ENCODE measurements at regions not wholly inside any gene's neighbourhood (a gene's known extent, or its start where the extent isn't known, plus 50 kb on each side); places are given as distances from the start of the nearest gene placed in this dataset.

- in situ Hi-C loops (cut with MboI) (no loop called here), intact Hi-C loops (cut with micrococcal nuclease) (no loop called here)
- Histone ChIP-seq H4K20me1 (replicated peaks; ENCODE audit: control insufficient read depth, insufficient read depth, low read length) (no peaks in the 10 kb centered on the region), H2AFZ (ENCODE audit: low read depth, low read length) (no peak overlapping the region), H3K27ac (ENCODE audit: extremely low read depth, low read depth, low read length) (no peak overlapping the region), H3K79me2 (ENCODE audit: control insufficient read depth, insufficient read depth, low read length) (no peaks in the 10 kb centered on the region), H3K4me2 (ENCODE audit: insufficient read depth, low read length) (no peak overlapping the region), H3K9me3 (replicated peaks; ENCODE audit: control insufficient read depth, insufficient read depth, low read depth, low read length) (no peaks in the 10 kb centered on the region), H3K9me1 (ENCODE audit: control insufficient read depth, insufficient read depth, low read length) (no peaks in the 10 kb centered on the region), H3K36me3 (ENCODE audit: control insufficient read depth, insufficient read depth, low read length) (no peaks in the 10 kb centered on the region), H3K27me3 (ENCODE audit: control insufficient read depth in 2 of 2, insufficient read depth in 2 of 2, low read length in 2 of 2) (no peaks in the 10 kb centered on the region), H3K4me1 (replicated peaks in 1 of 2; ENCODE audit: control insufficient read depth in 2 of 2, insufficient read depth in 2 of 2, low read length in 2 of 2) (no peaks in the 10 kb centered on the region), H3K9ac (ENCODE audit: insufficient read depth in 1 of 2, low read depth in 2 of 2, low read length in 2 of 2) (no peak overlapping the region), H3K4me3 (no peak overlapping the region)
- no CpG with 5 or more reads among the region's 7 CpGs for WGBS (ENCODE audit: insufficient coverage, low coverage, missing lambda C conversion rate)
- TF ChIP-seq IRF9 (tag; IDR thresholded peaks at IDR 0.05) (no peak), ZNF407 (IDR thresholded peaks at IDR 0.05; ENCODE audit: low read depth) (no peak), CREB3 (tag; conservative IDR thresholded peaks at IDR 0.05; ENCODE audit: low read depth) (no peak), U2AF1 (optimal IDR thresholded peaks at IDR 0.05; ENCODE audit: low read depth, low read length) (no peak), ZNF655 (CRISPR knock-in tag; IDR thresholded peaks at IDR 0.05) (no peak), ATF4 (CRISPR knock-in tag; IDR thresholded peaks at IDR 0.05) (no peak), ZBTB9 (CRISPR knock-in tag; IDR thresholded peaks at IDR 0.05) (no peak)
- ChIA-PET CTCF (ENCODE audit: low intra/inter-chr PET ratio) (no interaction called here), POLR2A (no interaction called here)
- BruUV-seq (replicated peaks), result no TSS peak
- DNase-seq (ENCODE audit: extremely low read depth in 1 of 4, low spot score in 3 of 4) (no peak), FAIRE-seq (no peak), ATAC-seq (no peak)
These were observed 2223.9 kb upstream of the ACO1 start for GRCh38 chr9:30160570-30160969.

Data from K562 (cell line).